Thoracic aorta (tissue), 2 donors: ENCODE measurements at regions not wholly inside any gene's neighbourhood (a gene's known extent, or its start where the extent isn't known, plus 50 kb on each side); places are given as distances from the start of the nearest gene placed in this dataset.

Experiments used
- ATAC-seq: fragments of 150-250 bp; one replicate; pipeline ENCODE4 v1.8.0; 2017; ENCODE audit warnings: low read depth; ENCODE audit not compliant: insufficient number of reproducible peaks, low FRiP score
- DNase-seq: peaks from one replicate; pipeline ENCODE4 v3.0.0-alpha.2; 2020; ENCODE audit warnings: low spot score
- H3K27ac ChIP-seq, 2 donors: fragments of 200-600 bp; sonication (generic); 1 replicate in 1 of 2; 2 replicates in 1 of 2; pipeline ENCODE4 v1.5.1; 2016; ENCODE audit warnings: mild to moderate bottlenecking in 2 of 2, moderate library complexity in 2 of 2
- H3K27me3 ChIP-seq: fragments of 200-600 bp; sonication (generic); replicated peaks from 2 replicates; pipeline ENCODE4 v1.6.0; 2016; ENCODE audit warnings: mild to moderate bottlenecking; ENCODE audit not compliant: insufficient read depth
- H3K36me3 ChIP-seq: fragments of 200-600 bp; sonication (generic); one replicate; pipeline ENCODE4 v1.5.1; 2016
- H3K4me1 ChIP-seq, 2 donors: fragments of 200-600 bp; sonication (generic); 1 replicate in 1 of 2; 2 replicates in 1 of 2; pipeline versions ENCODE4 v1.5.1 to v1.6.0; 2016; ENCODE audit warnings: low read depth in 2 of 2, mild to moderate bottlenecking in 1 of 2; ENCODE audit not compliant: control insufficient read depth in 1 of 2
- H3K4me3 ChIP-seq: fragments of 200-600 bp; sonication (generic); 2 replicates; pipeline ENCODE4 v1.5.1; 2016; ENCODE audit warnings: mild to moderate bottlenecking
- H3K9me3 ChIP-seq: fragments of 200-600 bp; sonication (generic); 2 replicates; pipeline ENCODE4 v1.5.1; 2016
- CTCF ChIP-seq: fragments of 200-600 bp; sonication (generic); IDR thresholded peaks from one replicate; pipeline ENCODE4 v1.5.1; 2019; ENCODE audit warnings: antibody characterized with exemption

- Histone ChIP-seq H3K27me3 (no peaks in the 10 kb centered on the region), H3K36me3 (no peaks in the 10 kb centered on the region), H3K4me3 (no peak overlapping the region), H3K9me3 (no peaks in the 10 kb centered on the region), H3K27ac (no peak overlapping the region), H3K4me1 (no peaks in the 10 kb centered on the region)
- no peak for TF ChIP-seq CTCF
- no peak for DNase-seq
- no peak for ATAC-seq
Measured at GRCh38 chr12:13450231-13451080, 253.9 kb downstream of the EMP1 start.

- Histone ChIP-seq H3K36me3 (no peaks in the 10 kb centered on the region), H3K27me3 (no peaks in the 10 kb centered on the region), H3K9me3 (no peaks in the 10 kb centered on the region), H3K4me1 (no peaks in the 10 kb centered on the region), H3K4me3 (no peak overlapping the region), H3K27ac (no peak overlapping the region)
- DNase-seq, result no peak
- TF ChIP-seq CTCF, result no peak
- ATAC-seq, result no peak
Measured at GRCh38 chr12:13444076-13444475, 247.6 kb downstream of the EMP1 start.

GRCh38 chr12:13443498-13443897 lies 247.0 kb downstream of the EMP1 start:
- H3K9me3 ChIP-seq, result no peaks in the 10 kb centered on the region
- H3K4me1 ChIP-seq, result no peaks in the 10 kb centered on the region
- H3K27ac ChIP-seq, result no peak overlapping the region
- no peaks in the 10 kb centered on the region for H3K27me3 ChIP-seq
- no peak overlapping the region for H3K4me3 ChIP-seq
- ATAC-seq, result no peak
- DNase-seq, result no peak
- H3K36me3 ChIP-seq, result no peaks in the 10 kb centered on the region
- TF ChIP-seq CTCF, result no peak

GRCh38 chr12:13443028-13443427 lies 246.5 kb downstream of the EMP1 start:
- no peak overlapping the region for H3K27ac ChIP-seq
- no peaks in the 10 kb centered on the region for H3K36me3 ChIP-seq
- ATAC-seq (no peak), DNase-seq (no peak)
- no peaks in the 10 kb centered on the region for H3K4me1 ChIP-seq
- no peaks in the 10 kb centered on the region for H3K9me3 ChIP-seq
- TF ChIP-seq CTCF, result no peak
- H3K4me3 ChIP-seq, result no peak overlapping the region
- no peaks in the 10 kb centered on the region for H3K27me3 ChIP-seq

- Histone ChIP-seq H3K36me3 (no peaks in the 10 kb centered on the region), H3K4me3 (no peak overlapping the region), H3K9me3 (no peaks in the 10 kb centered on the region), H3K27ac (no peak overlapping the region), H3K27me3 (no peaks in the 10 kb centered on the region), H3K4me1 (no peaks in the 10 kb centered on the region)
- DNase-seq (no peak), ATAC-seq (no peak)
- TF ChIP-seq CTCF, result no peak
Measured at GRCh38 chr12:13442457-13442856, 245.9 kb downstream of the EMP1 start.
